ENCODE measurements at regions not wholly inside any gene's neighbourhood (a gene's known extent, or its start where the extent isn't known, plus 50 kb on each side); places are given as distances from the start of the nearest gene placed in this dataset.

DNA sequence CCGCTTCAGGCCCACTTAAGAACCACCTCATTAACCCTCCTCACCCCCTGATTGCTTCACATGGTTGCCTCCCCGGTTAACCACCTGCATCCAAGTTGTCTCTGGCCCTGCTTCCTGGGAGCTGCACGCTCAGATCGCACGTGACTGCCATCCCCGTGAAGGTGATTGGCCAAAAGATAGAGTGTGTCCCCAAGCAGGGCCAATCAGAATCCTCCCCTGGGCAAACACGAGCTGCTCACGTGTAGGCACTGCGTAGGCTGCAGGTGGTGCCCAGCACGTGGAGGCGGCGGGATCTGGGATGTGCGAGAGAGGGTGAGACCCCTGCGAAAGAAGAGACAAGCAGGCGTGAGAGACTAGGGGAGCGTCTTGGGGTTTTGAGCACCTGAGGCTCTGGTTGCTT lies 111.8 kb upstream of the CRHR1 start:
- TF ChIP-seq, protein P1, sequence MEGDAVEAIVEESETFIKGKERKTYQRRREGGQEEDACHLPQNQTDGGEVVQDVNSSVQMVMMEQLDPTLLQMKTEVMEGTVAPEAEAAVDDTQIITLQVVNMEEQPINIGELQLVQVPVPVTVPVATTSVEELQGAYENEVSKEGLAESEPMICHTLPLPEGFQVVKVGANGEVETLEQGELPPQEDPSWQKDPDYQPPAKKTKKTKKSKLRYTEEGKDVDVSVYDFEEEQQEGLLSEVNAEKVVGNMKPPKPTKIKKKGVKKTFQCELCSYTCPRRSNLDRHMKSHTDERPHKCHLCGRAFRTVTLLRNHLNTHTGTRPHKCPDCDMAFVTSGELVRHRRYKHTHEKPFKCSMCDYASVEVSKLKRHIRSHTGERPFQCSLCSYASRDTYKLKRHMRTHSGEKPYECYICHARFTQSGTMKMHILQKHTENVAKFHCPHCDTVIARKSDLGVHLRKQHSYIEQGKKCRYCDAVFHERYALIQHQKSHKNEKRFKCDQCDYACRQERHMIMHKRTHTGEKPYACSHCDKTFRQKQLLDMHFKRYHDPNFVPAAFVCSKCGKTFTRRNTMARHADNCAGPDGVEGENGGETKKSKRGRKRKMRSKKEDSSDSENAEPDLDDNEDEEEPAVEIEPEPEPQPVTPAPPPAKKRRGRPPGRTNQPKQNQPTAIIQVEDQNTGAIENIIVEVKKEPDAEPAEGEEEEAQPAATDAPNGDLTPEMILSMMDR (IDR thresholded peaks at IDR 0.05; ENCODE audit: extremely low read depth in 1 of 2, insufficient read depth in 1 of 2, low read depth in 1 of 2, low read length in 2 of 2), result no peak
- no peak for TF ChIP-seq POLR2A (IDR thresholded peaks at IDR 0.05; ENCODE audit: low read depth, low read length)
- TF ChIP-seq POLR2AphosphoS5 (IDR thresholded peaks at IDR 0.05; ENCODE audit: insufficient read depth, low read depth, low read length), result no peak
